H1 (cell line): ENCODE measurements at regions not wholly inside any gene's neighbourhood (a gene's known extent, or its start where the extent isn't known, plus 50 kb on each side); places are given as distances from the start of the nearest gene placed in this dataset.

Experiments
- CTCF ChIA-PET: fragments of 300-600 bp; sonication (Branson Sonifier 250); formaldehyde crosslinking; loops from one replicate; lab custom pipeline; 2021; ENCODE audit not compliant: partially characterized antibody; lab: Charles Lee
- POLR2A ChIA-PET: fragments of 300-600 bp; sonication (Branson Sonifier 250); formaldehyde crosslinking; loops from one replicate; lab custom pipeline; 2021; ENCODE audit warnings: inconsistent platforms; ENCODE audit not compliant: partially characterized antibody; lab: Charles Lee
- DNase-seq, 2 experiments: peaks; one replicate each; pipeline versions ENCODE4 v3.0.0 to v3.0.0-alpha.2; 2010 to 2022; ENCODE audit warnings: low spot score in 2 of 2, low read depth in 1 of 2, mixed read lengths in 1 of 2
- FAIRE-seq: peaks from 2 replicates; lab custom pipeline; 2011; peaks lifted over from hg19 to GRCh38; lab: Jason Lieb, UNC
- H2AFZ ChIP-seq: 2 replicates; pipeline ENCODE4 v1.8.1; 2012; ENCODE audit warnings: low read length, inconsistent platforms
- H2AK5ac ChIP-seq: 2 replicates; pipeline ENCODE4 v1.6.1; 2013; ENCODE audit warnings: low read depth, low read length
- H2BK120ac ChIP-seq: replicated peaks from 2 replicates; pipeline ENCODE3; 2013; ENCODE audit warnings: low read depth, low read length, inconsistent platforms
- H2BK12ac ChIP-seq: 2 replicates; pipeline ENCODE4 v1.6.1; 2013; ENCODE audit warnings: low read depth, low read length
- H2BK15ac ChIP-seq: 2 replicates; pipeline ENCODE4 v1.6.1; 2013; ENCODE audit warnings: low read length
- H2BK20ac ChIP-seq: 2 replicates; pipeline ENCODE4 v1.6.1; 2013; ENCODE audit warnings: low read length
- H2BK5ac ChIP-seq: 2 replicates; pipeline ENCODE4 v1.6.1; 2013; ENCODE audit warnings: low read depth, low read length
- H3K14ac ChIP-seq: 2 replicates; pipeline ENCODE4 v1.6.1; 2013; ENCODE audit warnings: inconsistent platforms; ENCODE audit not compliant: insufficient read length
- H3K18ac ChIP-seq: 2 replicates; pipeline ENCODE4 v1.6.1; 2013; ENCODE audit warnings: low read length; ENCODE audit errors: extremely low read depth
- H3K23ac ChIP-seq: 2 replicates; pipeline ENCODE4 v1.6.1; 2013; ENCODE audit warnings: inconsistent platforms; ENCODE audit not compliant: insufficient read length
- H3K23me2 ChIP-seq: 2 replicates; pipeline ENCODE4 v1.6.1; 2013; ENCODE audit warnings: low read depth, low read length
- H3K27ac ChIP-seq: 2 replicates; pipeline ENCODE4 v1.6.1; 2011; ENCODE audit warnings: low read depth, low read length, inconsistent platforms
- H3K27me3 ChIP-seq, 4 experiments: replicated peaks in 1 of 4; 1 replicate in 1 of 4; 2 replicates in 3 of 4; pipeline versions ENCODE4 v1.6.1 to v1.8.1; 2011 to 2013; ENCODE audit warnings: low read length in 3 of 4, mild to moderate bottlenecking in 3 of 4, inconsistent platforms in 2 of 4, mixed read lengths in 2 of 4, moderate library complexity in 1 of 4; ENCODE audit not compliant: control insufficient read depth in 3 of 4, insufficient read depth in 3 of 4; ENCODE audit errors: extremely low read depth in 1 of 4
- H3K36me3 ChIP-seq, 4 experiments: 2 replicates each; pipeline versions ENCODE4 v1.6.1 to v1.8.1; 2011 to 2013; ENCODE audit warnings: mild to moderate bottlenecking in 4 of 4, low read length in 3 of 4, moderate library complexity in 2 of 4, control low read depth in 1 of 4, inconsistent platforms in 1 of 4; ENCODE audit not compliant: insufficient read depth in 4 of 4, control insufficient read depth in 2 of 4
- H3K4ac ChIP-seq: replicated peaks from 2 replicates; pipeline ENCODE3; 2013; ENCODE audit warnings: low read length, low read depth, mixed read lengths, inconsistent platforms; ENCODE audit not compliant: insufficient read length
- H3K4me1 ChIP-seq, 4 experiments: replicated peaks in 1 of 4; 1 replicate in 1 of 4; 2 replicates in 3 of 4; pipeline versions ENCODE4 v1.6.1 to v1.8.1; 2011 to 2013; ENCODE audit warnings: low read length in 3 of 4, inconsistent platforms in 2 of 4, mixed read lengths in 1 of 4; ENCODE audit not compliant: insufficient read depth in 4 of 4, control insufficient read depth in 3 of 4
- H3K4me2 ChIP-seq, 2 experiments: 2 replicates each; pipeline versions ENCODE4 v1.6.1 to v1.8.1; 2011 to 2013; ENCODE audit warnings: low read depth in 2 of 2, low read length in 2 of 2, control low read depth in 1 of 2, inconsistent platforms in 1 of 2, mild to moderate bottlenecking in 1 of 2; ENCODE audit not compliant: insufficient read depth in 1 of 2
- H3K4me3 ChIP-seq, 4 experiments: fragments of 200-600, 300-600 bp in 1 of 4; sonication (generic), shearing (Covaris generic), sonication (Bioruptor Twin) in 1 of 4; 2 replicates each; pipeline versions ENCODE4 v1.5.1 to v1.8.1; 2011 to 2016; ENCODE audit warnings: low read length in 4 of 4, low read depth in 3 of 4, control low read depth in 2 of 4, inconsistent platforms in 2 of 4, mild to moderate bottlenecking in 2 of 4, mixed read lengths in 1 of 4, moderate library complexity in 1 of 4; ENCODE audit not compliant: insufficient read depth in 2 of 4; ENCODE audit errors: extremely low read depth in 1 of 4
- H3K56ac ChIP-seq: replicated peaks from 2 replicates; pipeline ENCODE3; 2013; ENCODE audit warnings: low read depth, mild to moderate bottlenecking, mixed read lengths, low read length, inconsistent platforms; ENCODE audit not compliant: insufficient read length
- H3K79me1 ChIP-seq: 2 replicates; pipeline ENCODE4 v1.6.1; 2013; ENCODE audit warnings: low read depth, low read length, control low read depth
- H3K79me2 ChIP-seq, 2 experiments: 2 replicates each; pipeline versions ENCODE4 v1.6.1 to v1.8.1; 2012 to 2013; ENCODE audit warnings: low read length in 2 of 2, mild to moderate bottlenecking in 2 of 2, inconsistent platforms in 1 of 2; ENCODE audit not compliant: insufficient read depth in 2 of 2, control insufficient read depth in 1 of 2
- H3K9ac ChIP-seq, 4 experiments: replicated peaks in 1 of 4; 1 replicate in 1 of 4; 2 replicates in 3 of 4; pipeline versions ENCODE4 v1.6.1 to v1.8.1; 2011 to 2013; ENCODE audit warnings: low read depth in 3 of 4, low read length in 3 of 4, control low read depth in 2 of 4, mild to moderate bottlenecking in 2 of 4, moderate library complexity in 2 of 4, inconsistent platforms in 1 of 4; ENCODE audit errors: extremely low read depth in 1 of 4
- H3K9me3 ChIP-seq, 2 experiments: 2 replicates each; pipeline versions ENCODE4 v1.6.1 to v1.8.1; 2012 to 2013; ENCODE audit warnings: mild to moderate bottlenecking in 2 of 2, moderate library complexity in 2 of 2, control low read depth in 1 of 2, inconsistent platforms in 1 of 2, low read depth in 1 of 2, low read length in 1 of 2, mixed read lengths in 1 of 2; ENCODE audit not compliant: insufficient read depth in 2 of 2
- H4K20me1 ChIP-seq, 2 experiments: replicated peaks in 1 of 2; 2 replicates each; pipeline versions ENCODE3 to v1.8.1; 2011 to 2013; ENCODE audit warnings: inconsistent platforms in 2 of 2, low read length in 2 of 2, mild to moderate bottlenecking in 1 of 2; ENCODE audit not compliant: insufficient read depth in 2 of 2, control insufficient read depth in 1 of 2
- H4K5ac ChIP-seq: 2 replicates; pipeline ENCODE4 v1.6.1; 2013; ENCODE audit warnings: low read length, low read depth, mixed read lengths, inconsistent platforms; ENCODE audit not compliant: insufficient read length
- H4K8ac ChIP-seq: 2 replicates; pipeline ENCODE4 v1.8.0; 2013; ENCODE audit warnings: mild to moderate bottlenecking, moderate library complexity, low read length, inconsistent platforms; ENCODE audit not compliant: insufficient read depth; ENCODE audit errors: extremely low read depth
- H4K91ac ChIP-seq: replicated peaks from 2 replicates; pipeline ENCODE3; 2013; ENCODE audit warnings: low read length, mixed read lengths, inconsistent platforms; ENCODE audit not compliant: insufficient read length
- CEBPB ChIP-seq: IDR thresholded peaks from 2 replicates; pipeline ENCODE4 v1.6.1; 2012; ENCODE audit warnings: low read depth, low read length
- GABPA ChIP-seq: IDR thresholded peaks from 2 replicates; pipeline ENCODE4 v1.6.1; 2011; ENCODE audit warnings: mild to moderate bottlenecking, low read length, moderate library complexity, borderline replicate concordance; ENCODE audit not compliant: insufficient read depth
- JUN ChIP-seq: IDR thresholded peaks from 2 replicates; pipeline ENCODE4 v1.6.1; 2011; ENCODE audit warnings: low read depth, mild to moderate bottlenecking, improper control_type of control experiment, low read length
- PHF8 ChIP-seq: fragments of 200-600 bp; sonication (generic); conservative IDR thresholded peaks from 2 replicates; pipeline ENCODE4 v1.7.1; 2012; ENCODE audit warnings: low read depth, mild to moderate bottlenecking, inconsistent platforms, low read length, moderate library complexity
- RBBP5 ChIP-seq: IDR thresholded peaks from 2 replicates; pipeline ENCODE4 v1.7.1; 2012; ENCODE audit warnings: low read depth, mild to moderate bottlenecking, inconsistent platforms, low read length, moderate library complexity, borderline replicate concordance
- SP2 ChIP-seq: IDR thresholded peaks from 2 replicates; pipeline ENCODE4 v1.6.1; 2012; ENCODE audit warnings: mild to moderate bottlenecking, low read length, inconsistent platforms
- TEAD4 ChIP-seq: IDR thresholded peaks from 2 replicates; pipeline ENCODE4 v1.6.1; 2012; ENCODE audit warnings: low read depth, low read length, inconsistent platforms, mixed read lengths
- YY1 ChIP-seq: IDR thresholded peaks from 2 replicates; pipeline ENCODE4 v1.6.1; 2011; ENCODE audit warnings: low read depth, mild to moderate bottlenecking, low read length
- WGBS, 2 experiments: shearing (Covaris generic) in 1 of 2; methylation state at CpG; one replicate each; pipeline versions ENCODE4 v1.1.6 to v1.1.7; 2013 to 2015; ENCODE audit warnings: low lambda C conversion rate in 2 of 2, mixed read lengths in 2 of 2, inconsistent platforms in 1 of 2, low coverage in 1 of 2, missing lambda C conversion rate in 1 of 2; ENCODE audit not compliant: insufficient replicate concordance in 2 of 2, insufficient coverage in 1 of 2, insufficient read length in 1 of 2; ENCODE audit errors: extremely low coverage in 1 of 2, missing lambda C conversion rate in 1 of 2; 5-methylcytosine and 5-hydroxymethylcytosine counted together
- TF ChIP-seq, protein P1 (sequence below): IDR thresholded peaks from 2 replicates; pipeline ENCODE4 v1.6.1; 2012; ENCODE audit warnings: inconsistent platforms
- TF ChIP-seq, protein P2 (sequence below): IDR thresholded peaks from 2 replicates; pipeline ENCODE4 v1.6.1; 2012; ENCODE audit warnings: inconsistent platforms
- TF ChIP-seq, protein P3 (sequence below): IDR thresholded peaks from 2 replicates; pipeline ENCODE4 v1.6.1; 2011; ENCODE audit warnings: low read depth, mild to moderate bottlenecking, low read length; ENCODE audit not compliant: insufficient read depth

DNA sequence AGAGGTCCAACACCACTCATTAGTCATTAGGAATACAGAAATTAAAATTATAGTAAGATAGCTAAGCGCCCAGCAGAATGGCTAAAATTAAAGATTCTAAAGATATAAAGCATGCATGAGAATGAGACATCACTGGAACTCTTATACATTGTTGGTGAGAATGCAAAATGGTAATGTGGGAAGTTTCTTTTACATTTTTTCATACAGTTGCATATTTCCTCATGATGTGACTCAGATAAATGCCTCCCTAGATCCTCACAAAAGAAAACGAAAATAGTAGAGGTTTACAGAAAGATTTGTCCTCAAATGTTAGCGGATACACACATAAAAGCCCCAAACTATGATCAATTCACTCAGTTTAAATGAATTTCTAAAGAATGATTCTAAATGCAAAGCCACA, 633.7 kb upstream of the GJE1 start:
- Histone ChIP-seq H3K9me3 (peaks cover 6 to 9% of the 10 kb centered on the region in 2 experiments), H3K27ac (no peak overlapping the region), H4K5ac (no peak overlapping the region), H3K36me3 (peaks cover 0 to 3% (median under 1%) of the 10 kb centered on the region in 4 experiments; a peak in 1 of 8 replicates), H2BK5ac (no peak overlapping the region), H2BK15ac (no peak overlapping the region), H2AK5ac (no peak overlapping the region), H4K20me1 (no peaks in the 10 kb centered on the region), H2BK120ac (no peak overlapping the region), H3K23me2 (no peaks in the 10 kb centered on the region; the same call in 1 of the 2 replicates), H3K4ac (no peak overlapping the region), H3K23ac (no peak overlapping the region), H3K4me2 (no peak overlapping the region)
- ChIA-PET POLR2A (no interaction called here), CTCF (no interaction called here)
- no peak for DNase-seq
- FAIRE-seq: no peak
- TF ChIP-seq YY1 (no peak), GABPA (no peak), TEAD4 (no peak), CEBPB (no peak), RBBP5 (no peak), SP2 (no peak), PHF8 (no peak), JUN (no peak)
- TF ChIP-seq, protein P1, sequence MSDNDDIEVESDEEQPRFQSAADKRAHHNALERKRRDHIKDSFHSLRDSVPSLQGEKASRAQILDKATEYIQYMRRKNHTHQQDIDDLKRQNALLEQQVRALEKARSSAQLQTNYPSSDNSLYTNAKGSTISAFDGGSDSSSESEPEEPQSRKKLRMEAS: no peak
- TF ChIP-seq, protein P2, sequence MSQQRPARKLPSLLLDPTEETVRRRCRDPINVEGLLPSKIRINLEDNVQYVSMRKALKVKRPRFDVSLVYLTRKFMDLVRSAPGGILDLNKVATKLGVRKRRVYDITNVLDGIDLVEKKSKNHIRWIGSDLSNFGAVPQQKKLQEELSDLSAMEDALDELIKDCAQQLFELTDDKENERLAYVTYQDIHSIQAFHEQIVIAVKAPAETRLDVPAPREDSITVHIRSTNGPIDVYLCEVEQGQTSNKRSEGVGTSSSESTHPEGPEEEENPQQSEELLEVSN: no peak
- TF ChIP-seq, protein P3, sequence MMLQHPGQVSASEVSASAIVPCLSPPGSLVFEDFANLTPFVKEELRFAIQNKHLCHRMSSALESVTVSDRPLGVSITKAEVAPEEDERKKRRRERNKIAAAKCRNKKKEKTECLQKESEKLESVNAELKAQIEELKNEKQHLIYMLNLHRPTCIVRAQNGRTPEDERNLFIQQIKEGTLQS: no peak
- TF ChIP-seq, all 59 proteins: peak for 0
- Histone ChIP-seq H4K91ac (no peak overlapping the region), H2BK12ac (no peak overlapping the region), H2BK20ac (no peak overlapping the region), H3K14ac (no peak overlapping the region), H3K79me2 (no peaks in the 10 kb centered on the region), H3K4me3 (no peak overlapping the region), H3K18ac (no peak overlapping the region), H4K8ac (no peak overlapping the region), H3K27me3 (no peaks in the 10 kb centered on the region), H3K79me1 (no peaks in the 10 kb centered on the region), H2AFZ (no peak overlapping the region), H3K4me1 (no peaks in the 10 kb centered on the region), H3K56ac (no peak overlapping the region), H3K9ac (no peak overlapping the region)
- 93% methylated on average over 3 of the region's 3 CpGs; no CpG with 5 or more reads in 1 of the 2 experiments for WGBS, 2 experiments
